ENCODE measurements at regions not wholly inside any gene's neighbourhood (a gene's known extent, or its start where the extent isn't known, plus 50 kb on each side); places are given as distances from the start of the nearest gene placed in this dataset.

- no peak for DNase-seq (ENCODE audit: low read depth in 2 of 2)
Measured at GRCh38 chr4:176843710-176844109, 51.0 kb upstream of the VEGFC start.

- DNase-seq (ENCODE audit: low read depth in 2 of 2) = no peak
Measured at GRCh38 chr4:176844448-176844847, 51.7 kb upstream of the VEGFC start.

DNA sequence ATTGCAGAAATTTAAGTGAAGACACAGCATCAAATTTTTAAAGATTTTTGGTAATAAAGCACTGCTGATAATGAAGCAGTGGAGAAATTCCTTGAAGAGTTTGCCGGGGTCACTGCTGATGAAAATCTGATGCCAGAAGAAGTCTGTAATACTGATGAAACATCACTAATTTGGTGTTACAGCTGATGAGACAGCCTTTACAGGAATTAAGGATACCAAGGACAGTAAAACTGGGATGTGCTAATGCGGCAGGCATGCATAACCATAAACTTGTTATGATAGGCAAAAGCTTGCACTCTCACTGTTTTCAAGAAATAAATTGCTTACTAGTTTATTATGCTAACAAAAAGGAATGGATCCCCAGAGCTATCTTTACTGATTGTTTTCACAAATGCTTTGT lies 52.9 kb upstream of the VEGFC start:
- no peak for DNase-seq (ENCODE audit: low read depth in 2 of 2)

- no peak for DNase-seq (ENCODE audit: low read depth in 2 of 2)
Measured at GRCh38 chr4:176849076-176849475, 56.4 kb upstream of the VEGFC start.

GRCh38 chr4:176850436-176850835 lies 57.7 kb upstream of the VEGFC start:
- DNase-seq (ENCODE audit: low read depth in 2 of 2) = no peak

- no peak for DNase-seq (ENCODE audit: low read depth in 2 of 2)
Measured at GRCh38 chr4:176856421-176856820, 63.7 kb upstream of the VEGFC start.

- no peak for DNase-seq (ENCODE audit: low read depth in 2 of 2)
Measured at GRCh38 chr4:176858839-176859238, 66.1 kb upstream of the VEGFC start.

- no peak for DNase-seq (ENCODE audit: low read depth in 2 of 2)
Measured at GRCh38 chr4:176864238-176864637, 71.5 kb upstream of the VEGFC start.

GRCh38 chr4:176868676-176869075 lies 76.0 kb upstream of the VEGFC start:
- no peak for DNase-seq (ENCODE audit: low read depth in 2 of 2)

DNA sequence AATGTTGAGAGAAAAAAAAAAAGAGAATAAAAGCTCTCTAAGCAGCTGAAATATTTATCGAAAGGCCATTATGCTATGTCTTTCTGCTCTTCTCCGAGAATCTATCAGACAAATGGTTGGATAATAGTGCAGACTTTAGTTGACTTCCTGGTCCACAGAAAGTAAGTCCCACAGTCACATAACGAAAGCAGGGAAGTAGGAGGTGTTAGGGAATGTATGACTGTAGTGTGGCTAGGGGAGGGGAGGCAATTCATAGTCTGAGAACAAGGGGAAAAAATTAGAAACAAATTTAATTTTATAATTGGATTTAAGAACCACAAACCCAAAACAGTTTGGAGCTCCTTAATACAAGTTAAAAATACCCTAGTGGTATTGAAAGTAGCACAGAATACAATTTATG lies 79.7 kb upstream of the VEGFC start:
- DNase-seq (ENCODE audit: low read depth in 2 of 2) = no peak

DNA sequence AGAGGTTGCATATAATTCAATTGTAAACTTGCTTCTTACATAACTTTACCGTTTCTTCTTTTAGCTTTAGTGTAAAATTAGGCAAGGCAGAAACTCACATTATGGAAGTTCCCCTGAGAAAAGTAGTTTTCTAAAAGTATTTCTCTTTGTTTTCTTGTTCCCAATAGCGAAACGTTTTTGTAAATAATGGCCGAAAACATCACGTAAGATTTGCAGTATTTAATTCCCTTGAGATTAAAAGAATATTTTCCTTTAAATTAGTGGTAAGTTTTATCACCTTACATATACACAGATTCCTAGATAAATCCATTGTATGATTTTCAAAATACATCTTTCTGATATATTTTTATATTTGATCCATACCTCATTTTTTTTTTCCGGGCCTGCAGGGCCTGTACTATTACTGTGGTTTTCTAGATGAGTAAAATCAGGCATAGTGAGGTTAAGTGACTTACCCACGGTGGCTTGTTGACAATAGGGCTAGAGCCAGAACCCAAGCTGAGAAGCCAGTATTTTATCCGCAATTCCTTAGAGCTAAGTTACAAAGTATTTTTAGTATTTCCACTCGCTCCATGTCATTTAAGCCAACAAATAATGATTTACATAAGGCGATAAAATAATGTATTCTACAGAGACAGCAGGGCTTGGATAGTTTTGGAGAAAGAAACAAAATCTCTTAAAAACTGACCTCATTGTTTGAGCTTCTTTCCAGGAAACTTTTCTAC lies 82.2 kb upstream of the VEGFC start:
- no peak for DNase-seq (ENCODE audit: low read depth in 2 of 2)

DNA sequence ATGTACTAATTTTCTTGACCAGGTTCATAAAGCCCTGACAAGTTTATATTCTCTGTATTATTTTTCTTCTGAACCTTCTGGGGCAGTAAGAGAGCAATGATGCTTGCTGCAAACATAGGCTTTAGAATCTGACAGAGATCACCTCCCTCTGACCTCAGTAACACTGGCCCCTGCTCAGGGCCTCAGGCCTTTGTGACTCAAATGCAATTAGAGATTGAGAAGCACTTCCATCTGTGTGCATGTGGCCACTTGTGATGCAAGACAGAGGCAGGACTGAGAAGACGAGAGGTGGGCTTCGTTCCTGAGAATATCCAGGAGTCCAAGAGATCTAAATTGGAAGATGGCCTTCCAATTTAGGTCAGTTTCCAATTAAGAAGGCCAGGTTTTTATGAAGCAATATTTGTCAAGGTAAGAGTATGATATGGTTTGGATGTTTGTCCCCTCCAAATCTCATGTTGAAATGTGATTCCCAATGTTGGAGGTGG lies 82.8 kb upstream of the VEGFC start:
- no peak for DNase-seq (ENCODE audit: low read depth in 2 of 2)

DNA sequence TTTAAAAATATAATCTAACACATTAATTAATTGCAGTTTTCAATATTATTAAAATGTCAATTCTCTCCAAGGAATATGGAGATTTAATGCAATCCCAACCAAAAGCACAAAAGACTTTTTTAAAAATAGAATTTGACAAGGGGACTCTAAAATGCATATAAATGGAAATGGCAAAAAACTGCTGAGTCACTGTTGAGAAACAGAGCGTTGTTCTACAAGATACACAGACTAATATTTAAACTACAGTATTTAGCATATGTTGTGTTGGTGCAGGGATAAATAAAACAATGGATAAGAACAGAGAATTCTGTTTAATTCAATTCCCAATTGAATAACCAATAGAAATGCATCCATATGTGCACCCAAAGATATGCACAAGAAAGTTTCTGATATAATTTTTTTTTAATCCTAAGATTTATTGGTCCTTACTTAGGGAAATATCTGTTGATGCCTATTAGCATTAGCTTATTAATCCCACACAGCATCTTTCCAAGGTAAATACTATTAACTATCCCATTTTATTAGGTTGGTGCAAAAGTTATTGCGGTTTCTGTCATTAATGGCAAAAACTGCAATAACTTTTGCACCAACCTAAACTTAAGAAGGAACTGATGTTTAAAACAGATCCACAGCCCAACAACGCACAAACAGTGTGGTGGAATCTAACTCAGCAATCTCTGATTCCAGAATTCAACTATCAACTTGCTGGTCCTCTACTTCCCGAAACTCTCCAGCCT lies 86.8 kb upstream of the VEGFC start:
- no peak for DNase-seq (ENCODE audit: low read depth in 2 of 2)

- DNase-seq (ENCODE audit: low read depth in 2 of 2) = no peak
Measured at GRCh38 chr4:176882206-176882605, 89.5 kb upstream of the VEGFC start.

DNA sequence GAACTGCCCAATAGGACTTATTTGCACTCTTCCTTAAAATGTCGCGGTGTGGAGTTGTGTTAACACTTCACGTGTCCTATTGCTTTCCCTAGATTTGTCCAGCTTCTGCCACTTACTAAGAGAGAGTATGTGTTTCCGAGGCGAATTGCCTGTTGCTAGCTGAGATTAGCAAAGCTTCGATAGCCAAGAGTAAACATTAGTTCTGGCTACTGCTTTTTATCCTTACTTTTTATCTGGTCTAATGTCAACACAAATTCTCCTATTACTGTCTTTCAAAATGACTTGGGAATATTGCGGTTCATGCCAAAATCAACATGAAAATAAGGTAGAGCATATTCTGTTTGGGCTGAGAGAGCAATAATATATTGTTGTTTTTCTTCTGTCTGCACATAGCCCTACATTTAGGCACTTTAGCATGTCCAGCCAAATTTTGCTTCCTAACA lies 90.4 kb upstream of the VEGFC start:
- no peak for DNase-seq (ENCODE audit: low read depth in 2 of 2)

GRCh38 chr4:176883681-176884418 lies 91.1 kb upstream of the VEGFC start:
- no peak for DNase-seq (ENCODE audit: low read depth in 2 of 2)

- no peak for DNase-seq (ENCODE audit: low read depth in 2 of 2)
Measured at GRCh38 chr4:176885224-176885623, 92.5 kb upstream of the VEGFC start.

DNA sequence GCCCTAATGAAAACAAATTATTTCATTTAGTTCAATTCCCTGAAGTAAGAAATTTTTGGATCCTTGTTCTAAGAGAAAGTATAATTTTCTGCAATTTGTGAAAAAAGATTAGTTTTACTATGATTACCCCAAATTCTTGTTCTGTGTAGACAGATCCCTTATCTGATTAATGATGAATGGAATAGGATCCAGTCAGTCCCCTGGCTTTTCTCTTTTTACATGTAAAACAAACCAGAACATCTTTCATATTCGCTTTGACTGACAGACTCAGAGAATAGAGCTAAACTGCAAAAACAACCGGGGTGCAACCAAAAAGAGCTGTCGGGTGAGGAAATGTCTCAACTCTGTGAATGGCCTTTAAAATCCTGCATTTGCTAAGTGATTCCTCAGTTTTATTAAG lies 93.4 kb upstream of the VEGFC start:
- no peak for DNase-seq (ENCODE audit: low read depth in 2 of 2)

GRCh38 chr4:176889776-176890175 lies 97.1 kb upstream of the VEGFC start:
- DNase-seq (ENCODE audit: low read depth in 2 of 2) = no peak

GRCh38 chr4:176894498-176894897 lies 101.8 kb upstream of the VEGFC start:
- no peak for DNase-seq (ENCODE audit: low read depth in 2 of 2)

DNA sequence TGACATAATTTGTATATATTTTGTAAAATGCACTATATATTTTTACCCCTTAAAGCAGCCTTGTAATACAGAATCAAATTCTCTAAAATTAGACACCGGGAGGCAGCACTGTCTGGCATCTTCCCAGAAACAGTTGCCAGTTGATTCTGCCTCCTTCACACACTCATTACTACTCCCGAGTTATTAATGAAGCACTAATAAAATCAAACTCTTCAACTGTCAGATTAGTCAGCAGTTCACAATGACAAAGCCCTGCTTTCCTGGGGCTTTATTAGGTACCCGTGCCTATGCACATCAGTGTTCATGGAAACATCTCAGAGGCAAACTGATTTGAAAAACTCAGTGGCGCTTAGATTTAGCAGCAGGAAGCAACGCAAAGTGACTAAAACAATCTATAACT lies 103.5 kb upstream of the VEGFC start:
- DNase-seq (ENCODE audit: low read depth in 2 of 2) = no peak

- DNase-seq (ENCODE audit: low read depth in 2 of 2) = no peak
Measured at GRCh38 chr4:176897226-176897625, 104.5 kb upstream of the VEGFC start.

- no peak for DNase-seq (ENCODE audit: low read depth in 2 of 2)
Measured at GRCh38 chr4:176898791-176899190, 106.1 kb upstream of the VEGFC start.

Measured in stimulated activated CD8-positive, alpha-beta memory T cell treated with anti-CD3 and anti-CD28 coated beads, Interleukin-2, amount 100 ng/mL, for 1 hour (primary cell).